ENCODE measurements at regions not wholly inside any gene's neighbourhood (a gene's known extent, or its start where the extent isn't known, plus 50 kb on each side); places are given as distances from the start of the nearest gene placed in this dataset.
A peak's percentile ranks its signal among the peaks of the same experiment; 100 is the strongest.

GRCh38 chr17:14933676-14934075 is 331.4 kb downstream of the PMP22 start:
- no peaks in the 10 kb centered on the region for H3K9me3 Mint-ChIP-seq (ENCODE audit: insufficient read depth)
- no peak overlapping the region for H3K4me3 Mint-ChIP-seq
- no peaks in the 10 kb centered on the region for H3K4me1 Mint-ChIP-seq (ENCODE audit: low read depth)
- CTCF ChIA-PET: no interaction called here
- peaks cover 3% of the 10 kb centered on the region for H3K27me3 Mint-ChIP-seq (ENCODE audit: low read depth)
- no peaks in the 10 kb centered on the region for H3K36me3 Mint-ChIP-seq (ENCODE audit: low read depth)
- POLR2A ChIA-PET: no interaction called here
- H3K27ac Mint-ChIP-seq: no peak overlapping the region
- DNase-seq (no peak), ATAC-seq (no peak)

- ChIA-PET CTCF (interaction anchor here (0.8 to 3.1 kb wide), 17 partner anchors 11 to 1590 kb away, joined by 3 to 23 read pairs (median 3); partner anchors contain the start of gene HS3ST3B1), POLR2A (no interaction called here)
- no peak overlapping the region for H3K27ac Mint-ChIP-seq
- H3K4me3 Mint-ChIP-seq: no peak overlapping the region
- H3K9me3 Mint-ChIP-seq (ENCODE audit: insufficient read depth): peaks cover 8% of the 10 kb centered on the region
- ATAC-seq (no peak), DNase-seq (peak; percentile 66)
- no peaks in the 10 kb centered on the region for H3K27me3 Mint-ChIP-seq (ENCODE audit: low read depth)
- H3K36me3 Mint-ChIP-seq (ENCODE audit: low read depth): no peaks in the 10 kb centered on the region
- H3K4me1 Mint-ChIP-seq (ENCODE audit: low read depth): no peaks in the 10 kb centered on the region
These were observed 338.5 kb downstream of the PMP22 start for GRCh38 chr17:14926526-14927122.

GRCh38 chr17:14926073-14926472 is 339.1 kb downstream of the PMP22 start:
- H3K4me1 Mint-ChIP-seq (ENCODE audit: low read depth): no peaks in the 10 kb centered on the region
- peaks cover 8% of the 10 kb centered on the region for H3K9me3 Mint-ChIP-seq (ENCODE audit: insufficient read depth)
- POLR2A ChIA-PET: no interaction called here
- H3K27me3 Mint-ChIP-seq (ENCODE audit: low read depth): no peaks in the 10 kb centered on the region
- CTCF ChIA-PET: interaction anchor here (0.9 to 3.1 kb wide), 15 partner anchors 11 to 1589 kb away, joined by 3 to 23 read pairs (median 4); partner anchors contain the start of gene HS3ST3B1
- no peak overlapping the region for H3K4me3 Mint-ChIP-seq
- DNase-seq (no peak), ATAC-seq (no peak)
- no peak overlapping the region for H3K27ac Mint-ChIP-seq
- H3K36me3 Mint-ChIP-seq (ENCODE audit: low read depth): no peaks in the 10 kb centered on the region

- Mint-ChIP-seq H3K27me3 (ENCODE audit: low read depth) (no peaks in the 10 kb centered on the region), H3K4me1 (ENCODE audit: low read depth) (no peaks in the 10 kb centered on the region), H3K9me3 (ENCODE audit: insufficient read depth) (peaks cover 8% of the 10 kb centered on the region), H3K36me3 (ENCODE audit: low read depth) (no peaks in the 10 kb centered on the region), H3K27ac (no peak overlapping the region), H3K4me3 (no peak overlapping the region)
- ATAC-seq: no peak
- POLR2A ChIA-PET: no interaction called here
- DNase-seq: no peak
- CTCF ChIA-PET: interaction anchor here (1.1 to 3.1 kb wide), 4 partner anchors 12 to 1329 kb away, joined by 3 to 23 read pairs (median 10); partner anchors contain the start of gene HS3ST3B1
These were observed 339.6 kb downstream of the PMP22 start for GRCh38 chr17:14925498-14925897.

- H3K27ac Mint-ChIP-seq: no peak overlapping the region
- peaks cover 3% of the 10 kb centered on the region for H3K27me3 Mint-ChIP-seq (ENCODE audit: low read depth)
- ChIA-PET CTCF (no interaction called here), POLR2A (no interaction called here)
- ATAC-seq (no peak), DNase-seq (no peak)
- H3K4me3 Mint-ChIP-seq: no peak overlapping the region
- H3K4me1 Mint-ChIP-seq (ENCODE audit: low read depth): no peaks in the 10 kb centered on the region
- H3K36me3 Mint-ChIP-seq (ENCODE audit: low read depth): no peaks in the 10 kb centered on the region
- H3K9me3 Mint-ChIP-seq (ENCODE audit: insufficient read depth): peaks cover 8% of the 10 kb centered on the region
These were observed 341.1 kb downstream of the PMP22 start for GRCh38 chr17:14923981-14924380.

GRCh38 chr17:14922411-14922810 is 342.7 kb downstream of the PMP22 start:
- no peaks in the 10 kb centered on the region for H3K36me3 Mint-ChIP-seq (ENCODE audit: low read depth)
- H3K27me3 Mint-ChIP-seq (ENCODE audit: low read depth): peaks cover 3% of the 10 kb centered on the region
- H3K4me3 Mint-ChIP-seq: no peak overlapping the region
- DNase-seq: no peak
- H3K27ac Mint-ChIP-seq: no peak overlapping the region
- peaks cover 8% of the 10 kb centered on the region for H3K9me3 Mint-ChIP-seq (ENCODE audit: insufficient read depth)
- ChIA-PET CTCF (no interaction called here), POLR2A (no interaction called here)
- no peaks in the 10 kb centered on the region for H3K4me1 Mint-ChIP-seq (ENCODE audit: low read depth)
- no peak for ATAC-seq

- ATAC-seq (no peak), DNase-seq (no peak)
- peaks cover 3% of the 10 kb centered on the region for H3K27me3 Mint-ChIP-seq (ENCODE audit: low read depth)
- ChIA-PET POLR2A (no interaction called here), CTCF (no interaction called here)
- H3K4me1 Mint-ChIP-seq (ENCODE audit: low read depth): no peaks in the 10 kb centered on the region
- H3K4me3 Mint-ChIP-seq: no peak overlapping the region
- H3K9me3 Mint-ChIP-seq (ENCODE audit: insufficient read depth): peaks cover 8% of the 10 kb centered on the region
- H3K27ac Mint-ChIP-seq: no peak overlapping the region
- H3K36me3 Mint-ChIP-seq (ENCODE audit: low read depth): no peaks in the 10 kb centered on the region
These were observed 343.2 kb downstream of the PMP22 start for GRCh38 chr17:14921936-14922335.

- Mint-ChIP-seq H3K9me3 (ENCODE audit: insufficient read depth) (peaks cover 8% of the 10 kb centered on the region), H3K36me3 (ENCODE audit: low read depth) (no peaks in the 10 kb centered on the region), H3K27ac (no peak overlapping the region), H3K4me3 (no peak overlapping the region), H3K27me3 (ENCODE audit: low read depth) (peaks cover 3% of the 10 kb centered on the region), H3K4me1 (ENCODE audit: low read depth) (no peaks in the 10 kb centered on the region)
- ATAC-seq: no peak
- POLR2A ChIA-PET: no interaction called here
- DNase-seq: no peak
- CTCF ChIA-PET: no interaction called here
These were observed 345.4 kb downstream of the PMP22 start for GRCh38 chr17:14919631-14920213.

- H3K4me1 Mint-ChIP-seq (ENCODE audit: low read depth): no peaks in the 10 kb centered on the region
- no peak for ATAC-seq
- H3K9me3 Mint-ChIP-seq (ENCODE audit: insufficient read depth): peaks cover 8% of the 10 kb centered on the region
- no peak for DNase-seq
- ChIA-PET POLR2A (no interaction called here), CTCF (no interaction called here)
- no peaks in the 10 kb centered on the region for H3K36me3 Mint-ChIP-seq (ENCODE audit: low read depth)
- H3K27me3 Mint-ChIP-seq (ENCODE audit: low read depth): peaks cover 3% of the 10 kb centered on the region
- H3K27ac Mint-ChIP-seq: no peak overlapping the region
- no peak overlapping the region for H3K4me3 Mint-ChIP-seq
These were observed 346.0 kb downstream of the PMP22 start for GRCh38 chr17:14919094-14919493.

GRCh38 chr17:14918540-14918939 is 346.6 kb downstream of the PMP22 start:
- POLR2A ChIA-PET: no interaction called here
- CTCF ChIA-PET: no interaction called here
- no peaks in the 10 kb centered on the region for H3K36me3 Mint-ChIP-seq (ENCODE audit: low read depth)
- H3K4me1 Mint-ChIP-seq (ENCODE audit: low read depth): no peaks in the 10 kb centered on the region
- H3K4me3 Mint-ChIP-seq: no peak overlapping the region
- DNase-seq (no peak), ATAC-seq (no peak)
- H3K27ac Mint-ChIP-seq: no peak overlapping the region
- peaks cover 3% of the 10 kb centered on the region for H3K27me3 Mint-ChIP-seq (ENCODE audit: low read depth)
- H3K9me3 Mint-ChIP-seq (ENCODE audit: insufficient read depth): peaks cover 8% of the 10 kb centered on the region

GRCh38 chr17:14910916-14911315 is 354.2 kb downstream of the PMP22 start:
- Mint-ChIP-seq H3K27ac (no peak overlapping the region), H3K27me3 (ENCODE audit: low read depth) (no peaks in the 10 kb centered on the region), H3K36me3 (ENCODE audit: low read depth) (no peaks in the 10 kb centered on the region), H3K4me1 (ENCODE audit: low read depth) (peaks cover 9% of the 10 kb centered on the region), H3K4me3 (no peak overlapping the region), H3K9me3 (ENCODE audit: insufficient read depth) (no peaks in the 10 kb centered on the region)
- POLR2A ChIA-PET: no interaction called here
- ATAC-seq: no peak
- DNase-seq: no peak
- CTCF ChIA-PET: interaction anchor here (0.6 kb wide), 1 partner anchor 608 kb away, joined by 3 read pairs; no protein-coding TSS in a partner anchor

GRCh38 chr17:14904386-14904785 is 360.7 kb downstream of the PMP22 start:
- no peak for DNase-seq
- Mint-ChIP-seq H3K36me3 (ENCODE audit: low read depth) (no peaks in the 10 kb centered on the region), H3K4me1 (ENCODE audit: low read depth) (no peaks in the 10 kb centered on the region), H3K4me3 (no peak overlapping the region), H3K9me3 (ENCODE audit: insufficient read depth) (no peaks in the 10 kb centered on the region), H3K27me3 (ENCODE audit: low read depth) (peaks cover 4% of the 10 kb centered on the region), H3K27ac (no peak overlapping the region)
- no peak for ATAC-seq
- ChIA-PET POLR2A (no interaction called here), CTCF (no interaction called here)

GRCh38 chr17:14903854-14904253 is 361.3 kb downstream of the PMP22 start:
- ATAC-seq (no peak), DNase-seq (no peak)
- ChIA-PET POLR2A (no interaction called here), CTCF (no interaction called here)
- Mint-ChIP-seq H3K4me3 (no peak overlapping the region), H3K4me1 (ENCODE audit: low read depth) (no peaks in the 10 kb centered on the region), H3K27me3 (ENCODE audit: low read depth) (peaks cover 4% of the 10 kb centered on the region), H3K36me3 (ENCODE audit: low read depth) (no peaks in the 10 kb centered on the region), H3K27ac (no peak overlapping the region), H3K9me3 (ENCODE audit: insufficient read depth) (no peaks in the 10 kb centered on the region)
